HCT116 (cell line): ENCODE measurements at regions not wholly inside any gene's neighbourhood (a gene's known extent, or its start where the extent isn't known, plus 50 kb on each side); places are given as distances from the start of the nearest gene placed in this dataset.

ENCODE experiments used
- ATF3 ChIP-seq: IDR thresholded peaks from 2 replicates; pipeline ENCODE4 v1.6.1; 2012
- CEBPB ChIP-seq: IDR thresholded peaks from 2 replicates; pipeline ENCODE4 v1.6.1; 2012; ENCODE audit warnings: low read depth
- CTCF ChIP-seq, 3 experiments: fragments of 200-600 bp in 1 of 3; sonication (generic) in 1 of 3; IDR thresholded peaks in 2 of 3; conservative IDR thresholded peaks in 1 of 3; 2 replicates each; pipeline ENCODE4 v1.5.1; 2012 to 2017; ENCODE audit warnings: low read depth in 2 of 3, low read length in 2 of 3, antibody characterized with exemption in 1 of 3, borderline replicate concordance in 1 of 3, control low read depth in 1 of 3, mild to moderate bottlenecking in 1 of 3, mixed read lengths in 1 of 3, mixed run types in 1 of 3, moderate library complexity in 1 of 3; ENCODE audit not compliant: insufficient read depth in 1 of 3
- EGR1 ChIP-seq: IDR thresholded peaks from 2 replicates; pipeline ENCODE4 v1.6.1; 2012; ENCODE audit warnings: low read depth
- JUND ChIP-seq: IDR thresholded peaks from 2 replicates; pipeline ENCODE4 v1.6.1; 2012
- RAD21 ChIP-seq: IDR thresholded peaks from 2 replicates; pipeline ENCODE4 v1.6.1; 2012; ENCODE audit warnings: low read depth, mild to moderate bottlenecking
- REST ChIP-seq: IDR thresholded peaks from 2 replicates; pipeline ENCODE4 v1.6.1; 2012; ENCODE audit warnings: low read depth
- SIN3A ChIP-seq: IDR thresholded peaks from 2 replicates; pipeline ENCODE4 v1.6.1; 2012; ENCODE audit warnings: low read depth
- TCF7L2 ChIP-seq: IDR thresholded peaks from 2 replicates; pipeline ENCODE4 v1.7.0; 2011; ENCODE audit warnings: borderline replicate concordance, inconsistent platforms; ENCODE audit not compliant: insufficient read depth, insufficient read length; ENCODE audit errors: extremely low read depth
- ZNF274 ChIP-seq: fragments of 200-500 bp; sonication (Bioruptor generic); IDR thresholded peaks from 2 replicates; pipeline ENCODE4 v1.6.1; 2014; ENCODE audit warnings: mild to moderate bottlenecking, low read depth, low read length, inconsistent platforms

- no peak for TF ChIP-seq REST
- TF ChIP-seq CEBPB = no peak
- TF ChIP-seq ATF3 = no peak
- no peak for TF ChIP-seq SIN3A
- no peak for TF ChIP-seq JUND
- TF ChIP-seq ZNF274 = no peak
- no peak for TF ChIP-seq TCF7L2
- TF ChIP-seq RAD21 = no peak
- TF ChIP-seq CTCF (IDR thresholded peaks at IDR 0.05 in 2 of 3, conservative IDR thresholded peaks at IDR 0.05 in 1 of 3; ENCODE audit: borderline replicate concordance in 1 of 3, insufficient read depth in 1 of 3, low read depth in 2 of 3, low read length in 2 of 3) = no peak
- no peak for TF ChIP-seq EGR1
Measured at GRCh38 chr14:28406196-28406595, 360.4 kb upstream of the FOXG1 start (continued).
